ENCODE measurements at regions not wholly inside any gene's neighbourhood (a gene's known extent, or its start where the extent isn't known, plus 50 kb on each side); places are given as distances from the start of the nearest gene placed in this dataset.

DNA sequence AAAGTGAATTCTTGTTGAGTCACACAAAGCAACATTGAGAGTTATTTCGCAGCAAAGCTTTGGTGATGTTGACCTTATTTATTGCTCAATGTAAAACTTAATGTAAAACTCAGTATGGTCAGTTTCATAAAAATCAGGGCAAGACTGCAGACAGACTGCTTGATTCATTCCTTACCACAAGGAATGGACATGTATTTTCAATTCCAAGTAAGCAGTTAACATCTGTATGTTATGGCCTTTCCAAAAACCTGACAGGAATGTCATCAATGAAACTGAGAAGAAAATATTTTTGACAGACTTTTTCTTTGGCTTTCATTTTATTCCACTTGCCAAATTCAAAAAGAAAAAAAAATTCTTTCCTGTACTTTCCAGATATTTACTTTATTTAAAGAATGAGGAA, 488.3 kb downstream of the ANKRD50 start:
- TF ChIP-seq, protein P1, sequence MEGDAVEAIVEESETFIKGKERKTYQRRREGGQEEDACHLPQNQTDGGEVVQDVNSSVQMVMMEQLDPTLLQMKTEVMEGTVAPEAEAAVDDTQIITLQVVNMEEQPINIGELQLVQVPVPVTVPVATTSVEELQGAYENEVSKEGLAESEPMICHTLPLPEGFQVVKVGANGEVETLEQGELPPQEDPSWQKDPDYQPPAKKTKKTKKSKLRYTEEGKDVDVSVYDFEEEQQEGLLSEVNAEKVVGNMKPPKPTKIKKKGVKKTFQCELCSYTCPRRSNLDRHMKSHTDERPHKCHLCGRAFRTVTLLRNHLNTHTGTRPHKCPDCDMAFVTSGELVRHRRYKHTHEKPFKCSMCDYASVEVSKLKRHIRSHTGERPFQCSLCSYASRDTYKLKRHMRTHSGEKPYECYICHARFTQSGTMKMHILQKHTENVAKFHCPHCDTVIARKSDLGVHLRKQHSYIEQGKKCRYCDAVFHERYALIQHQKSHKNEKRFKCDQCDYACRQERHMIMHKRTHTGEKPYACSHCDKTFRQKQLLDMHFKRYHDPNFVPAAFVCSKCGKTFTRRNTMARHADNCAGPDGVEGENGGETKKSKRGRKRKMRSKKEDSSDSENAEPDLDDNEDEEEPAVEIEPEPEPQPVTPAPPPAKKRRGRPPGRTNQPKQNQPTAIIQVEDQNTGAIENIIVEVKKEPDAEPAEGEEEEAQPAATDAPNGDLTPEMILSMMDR (IDR thresholded peaks at IDR 0.05), result no peak
- no peak for TF ChIP-seq POLR2A (IDR thresholded peaks at IDR 0.05)
